Loucy (cell line): ENCODE measurements at regions not wholly inside any gene's neighbourhood (a gene's known extent, or its start where the extent isn't known, plus 50 kb on each side); places are given as distances from the start of the nearest gene placed in this dataset.

ENCODE experiments used
- H2AFZ ChIP-seq: fragments of 200-600 bp; sonication (generic); 2 replicates; pipeline ENCODE4 v1.6.0; 2016; ENCODE audit warnings: antibody characterized with exemption, mild to moderate bottlenecking, low read length, moderate library complexity
- H3F3A ChIP-seq: fragments of 200-600 bp; 2 replicates; pipeline ENCODE4 v1.6.0; 2016; ENCODE audit warnings: antibody characterized with exemption, low read depth, mild to moderate bottlenecking
- H3K27me3 ChIP-seq: fragments of 200-600 bp; sonication (generic); 2 replicates; pipeline ENCODE4 v1.6.1; 2014; ENCODE audit warnings: low read length, mild to moderate bottlenecking; ENCODE audit not compliant: insufficient read depth, poor library complexity, severe bottlenecking
- H3K36me3 ChIP-seq: fragments of 200-600 bp; sonication (generic); 2 replicates; pipeline ENCODE4 v1.6.1; 2016; ENCODE audit warnings: low read length; ENCODE audit not compliant: insufficient read depth
- H3K4me1 ChIP-seq: fragments of 200-600 bp; sonication (generic); 2 replicates; pipeline ENCODE4 v1.5.1; 2014; ENCODE audit warnings: low read length, mild to moderate bottlenecking; ENCODE audit not compliant: insufficient read depth, poor library complexity, severe bottlenecking
- H3K4me2 ChIP-seq: fragments of 200-600 bp; sonication (generic); 2 replicates; pipeline ENCODE4 v1.6.0; 2014; ENCODE audit warnings: antibody characterized with exemption, low read length, low read depth, mild to moderate bottlenecking; ENCODE audit not compliant: poor library complexity, severe bottlenecking
- H3K4me3 ChIP-seq: fragments of 200-600 bp; sonication (generic); 2 replicates; pipeline ENCODE4 v1.5.1; 2014; ENCODE audit warnings: low read length, mild to moderate bottlenecking, mixed read lengths; ENCODE audit not compliant: poor library complexity, severe bottlenecking
- H3K79me2 ChIP-seq: fragments of 200-600 bp; sonication (generic); 2 replicates; pipeline ENCODE4 v1.6.1; 2014; ENCODE audit warnings: low read length; ENCODE audit not compliant: insufficient read depth
- H3K9ac ChIP-seq: fragments of 200-600 bp; sonication (generic); 2 replicates; pipeline ENCODE4 v1.6.0; 2014; ENCODE audit warnings: mild to moderate bottlenecking, low read depth, low read length, moderate library complexity; ENCODE audit not compliant: poor library complexity, severe bottlenecking
- H3K9me2 ChIP-seq: fragments of 200-600 bp; sonication (generic); replicated peaks from 2 replicates; pipeline ENCODE4 v1.6.1; 2016; ENCODE audit warnings: low read depth, low read length, mixed read lengths
- H3K9me3 ChIP-seq: fragments of 200-600 bp; sonication (generic); 2 replicates; pipeline ENCODE4 v1.6.1; 2014; ENCODE audit warnings: mild to moderate bottlenecking, antibody characterized with exemption, low read length, low read depth; ENCODE audit not compliant: insufficient read depth
- H4K20me1 ChIP-seq: fragments of 200-600 bp; sonication (generic); 2 replicates; pipeline ENCODE4 v1.6.0; 2014; ENCODE audit warnings: antibody characterized with exemption, low read length, mild to moderate bottlenecking; ENCODE audit not compliant: insufficient read depth, poor library complexity, severe bottlenecking
- CTCF ChIP-seq: fragments of 200-600 bp; sonication (generic); conservative IDR thresholded peaks from 2 replicates; pipeline ENCODE4 v1.5.1; 2014; ENCODE audit warnings: mild to moderate bottlenecking, antibody characterized with exemption, low read length
- EZH2phosphoT487 ChIP-seq: fragments of 200-600 bp; IDR thresholded peaks from 2 replicates; pipeline ENCODE4 v1.6.1; 2018; ENCODE audit warnings: antibody characterized with exemption, mild to moderate bottlenecking, moderate library complexity, borderline replicate concordance

GRCh38 chr6:153843420-153843819, 195.6 kb upstream of the OPRM1 start:
- Histone ChIP-seq H3K4me1 (no peaks in the 10 kb centered on the region), H3K9ac (no peak overlapping the region), H3K79me2 (no peaks in the 10 kb centered on the region), H3K9me2 (no peaks in the 10 kb centered on the region; the same call in 1 of the 2 replicates), H3K36me3 (no peaks in the 10 kb centered on the region), H3K4me2 (no peak overlapping the region), H3K4me3 (no peak overlapping the region), H2AFZ (no peak overlapping the region), H3F3A (no peaks in the 10 kb centered on the region), H4K20me1 (no peaks in the 10 kb centered on the region), H3K27me3 (no peaks in the 10 kb centered on the region), H3K9me3 (no peaks in the 10 kb centered on the region)
- no peak for TF ChIP-seq EZH2phosphoT487

GRCh38 chr6:153842491-153842890, 196.5 kb upstream of the OPRM1 start:
- H3K36me3 ChIP-seq, result no peaks in the 10 kb centered on the region
- H3K9me3 ChIP-seq, result no peaks in the 10 kb centered on the region
- no peaks in the 10 kb centered on the region for H3K4me1 ChIP-seq
- no peaks in the 10 kb centered on the region for H3K27me3 ChIP-seq
- no peaks in the 10 kb centered on the region for H3F3A ChIP-seq
- no peaks in the 10 kb centered on the region; the same call in 1 of the 2 replicates for H3K9me2 ChIP-seq
- TF ChIP-seq CTCF (no peak), EZH2phosphoT487 (no peak)
- no peak overlapping the region for H3K4me3 ChIP-seq
- no peaks in the 10 kb centered on the region for H3K79me2 ChIP-seq
- H3K9ac ChIP-seq, result no peak overlapping the region
- H4K20me1 ChIP-seq, result no peaks in the 10 kb centered on the region
- H3K4me2 ChIP-seq, result no peak overlapping the region
- no peak overlapping the region for H2AFZ ChIP-seq

GRCh38 chr6:153840039-153840850, 198.8 kb upstream of the OPRM1 start:
- no peaks in the 10 kb centered on the region for H3K79me2 ChIP-seq
- no peak overlapping the region for H3K9ac ChIP-seq
- no peaks in the 10 kb centered on the region for H3K36me3 ChIP-seq
- H3F3A ChIP-seq, result no peaks in the 10 kb centered on the region
- H4K20me1 ChIP-seq, result no peaks in the 10 kb centered on the region
- no peak overlapping the region for H3K4me2 ChIP-seq
- TF ChIP-seq EZH2phosphoT487 (no peak), CTCF (no peak)
- no peaks in the 10 kb centered on the region for H3K4me1 ChIP-seq
- H3K9me2 ChIP-seq, result no peaks in the 10 kb centered on the region; the same call in 1 of the 2 replicates
- no peaks in the 10 kb centered on the region for H3K27me3 ChIP-seq
- no peak overlapping the region for H2AFZ ChIP-seq
- no peak overlapping the region for H3K4me3 ChIP-seq
- H3K9me3 ChIP-seq, result no peaks in the 10 kb centered on the region

DNA sequence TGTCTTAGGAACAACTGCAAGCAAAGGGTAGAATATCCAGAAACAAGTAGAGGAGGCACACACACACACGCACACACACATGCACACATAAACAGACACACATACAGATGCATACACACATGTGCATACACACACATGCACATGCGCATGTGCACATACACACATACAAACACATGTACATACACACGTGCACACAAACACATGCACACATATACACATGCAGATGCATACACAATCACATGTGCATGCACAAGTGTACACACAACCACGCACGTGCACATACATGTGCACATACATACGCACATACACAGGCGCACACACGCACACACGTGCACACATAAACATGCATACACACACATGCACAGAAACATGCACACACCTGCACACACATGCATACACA, 206.5 kb upstream of the OPRM1 start:
- no peaks in the 10 kb centered on the region for H3F3A ChIP-seq
- H3K9me3 ChIP-seq, result no peaks in the 10 kb centered on the region
- H4K20me1 ChIP-seq, result no peaks in the 10 kb centered on the region
- no peak overlapping the region for H2AFZ ChIP-seq
- no peak overlapping the region for H3K4me3 ChIP-seq
- no peaks in the 10 kb centered on the region for H3K79me2 ChIP-seq
- TF ChIP-seq EZH2phosphoT487 (no peak), CTCF (no peak)
- H3K4me2 ChIP-seq, result no peak overlapping the region
- no peaks in the 10 kb centered on the region for H3K27me3 ChIP-seq
- no peaks in the 10 kb centered on the region for H3K4me1 ChIP-seq
- no peaks in the 10 kb centered on the region for H3K36me3 ChIP-seq
- no peaks in the 10 kb centered on the region for H3K9me2 ChIP-seq
- H3K9ac ChIP-seq, result no peak overlapping the region
